Mesenchymal stem cell (in vitro differentiated cells and primary cell): ENCODE measurements at regions not wholly inside any gene's neighbourhood (a gene's known extent, or its start where the extent isn't known, plus 50 kb on each side); places are given as distances from the start of the nearest gene placed in this dataset.
A peak's percentile ranks its signal among the peaks of the same experiment; 100 is the strongest.

ENCODE experiments used
- DNase-seq: peaks from one replicate; pipeline ENCODE4 v3.0.0-alpha.2; 2013
- H2AFZ ChIP-seq: one replicate; pipeline ENCODE4 v1.6.1; 2013; ENCODE audit warnings: low read depth, mild to moderate bottlenecking, control low read depth, inconsistent platforms, low read length, moderate library complexity
- H2AK5ac ChIP-seq: 2 replicates; pipeline ENCODE4 v1.6.1; 2013; ENCODE audit warnings: low read length, moderate library complexity, mild to moderate bottlenecking, inconsistent platforms; ENCODE audit not compliant: severe bottlenecking
- H2BK120ac ChIP-seq: one replicate; pipeline ENCODE4 v1.6.1; 2013; ENCODE audit warnings: low read depth, mild to moderate bottlenecking, inconsistent platforms, low read length, moderate library complexity
- H2BK12ac ChIP-seq, 2 experiments: one replicate each; pipeline ENCODE4 v1.6.1; 2013; ENCODE audit warnings: inconsistent platforms in 2 of 2, low read length in 2 of 2, mild to moderate bottlenecking in 2 of 2, moderate library complexity in 2 of 2, control low read depth in 1 of 2
- H2BK15ac ChIP-seq: one replicate; pipeline ENCODE4 v1.6.1; 2013; ENCODE audit warnings: mild to moderate bottlenecking, low read depth, inconsistent platforms; ENCODE audit not compliant: poor library complexity, severe bottlenecking
- H2BK5ac ChIP-seq: 2 replicates; pipeline ENCODE4 v1.6.1; 2013; ENCODE audit warnings: low read depth, mild to moderate bottlenecking, low read length, control low read depth, inconsistent platforms; ENCODE audit not compliant: poor library complexity, severe bottlenecking
- H3K14ac ChIP-seq, 2 experiments: one replicate each; pipeline ENCODE4 v1.6.1; 2013; ENCODE audit warnings: inconsistent platforms in 2 of 2, low read length in 2 of 2, control low read depth in 1 of 2, mild to moderate bottlenecking in 1 of 2, moderate library complexity in 1 of 2
- H3K18ac ChIP-seq, 2 experiments: one replicate each; pipeline ENCODE4 v1.6.1; 2013; ENCODE audit warnings: inconsistent platforms in 2 of 2, low read length in 2 of 2, control low read depth in 1 of 2, low read depth in 1 of 2, mild to moderate bottlenecking in 1 of 2
- H3K23ac ChIP-seq, 2 experiments: one replicate each; pipeline ENCODE4 v1.6.1; 2013; ENCODE audit warnings: inconsistent platforms in 2 of 2, low read length in 2 of 2, mild to moderate bottlenecking in 2 of 2, moderate library complexity in 2 of 2, control low read depth in 1 of 2
- H3K27ac ChIP-seq: 2 replicates; pipeline ENCODE4 v1.5.1; 2013; ENCODE audit warnings: mild to moderate bottlenecking, moderate library complexity, low read length, control low read depth, inconsistent platforms; ENCODE audit not compliant: poor library complexity, severe bottlenecking
- H3K27me3 ChIP-seq, 2 experiments: 2 replicates each; pipeline versions ENCODE4 v1.6.1 to v1.7.0; 2013; ENCODE audit warnings: low read length in 2 of 2, mild to moderate bottlenecking in 2 of 2, moderate library complexity in 2 of 2, control low read depth in 1 of 2, inconsistent platforms in 1 of 2; ENCODE audit not compliant: control insufficient read depth in 1 of 2, insufficient read depth in 1 of 2
- H3K36me3 ChIP-seq, 2 experiments: 2 replicates each; pipeline versions ENCODE4 v1.6.1 to v1.7.0; 2013; ENCODE audit warnings: low read length in 2 of 2, control low read depth in 1 of 2, inconsistent platforms in 1 of 2, low read depth in 1 of 2, mild to moderate bottlenecking in 1 of 2; ENCODE audit not compliant: insufficient read depth in 2 of 2, control insufficient read depth in 1 of 2
- H3K4ac ChIP-seq, 2 experiments: one replicate each; pipeline ENCODE4 v1.6.1; 2013; ENCODE audit warnings: inconsistent platforms in 2 of 2, low read length in 2 of 2, mild to moderate bottlenecking in 2 of 2, moderate library complexity in 2 of 2, control low read depth in 1 of 2, low read depth in 1 of 2
- H3K4me1 ChIP-seq: 2 replicates; pipeline ENCODE4 v1.6.1; 2013; ENCODE audit warnings: low read depth, low read length, control low read depth; ENCODE audit not compliant: control insufficient read depth, insufficient read depth
- H3K4me2 ChIP-seq: 2 replicates; pipeline ENCODE4 v1.6.1; 2013; ENCODE audit warnings: low read length, mild to moderate bottlenecking, inconsistent platforms; ENCODE audit not compliant: poor library complexity, severe bottlenecking
- H3K4me3 ChIP-seq, 2 experiments: 2 replicates each; pipeline versions ENCODE4 v1.5.1 to v1.7.0; 2013; ENCODE audit warnings: low read length in 2 of 2, mild to moderate bottlenecking in 2 of 2, control low read depth in 1 of 2, low read depth in 1 of 2; ENCODE audit not compliant: insufficient read depth in 1 of 2
- H3K79me1 ChIP-seq: replicated peaks from 2 replicates; pipeline ENCODE4 v1.6.1; 2013; ENCODE audit warnings: mild to moderate bottlenecking, control low read depth, low read length, inconsistent platforms; ENCODE audit not compliant: poor library complexity, severe bottlenecking
- H3K9ac ChIP-seq: 2 replicates; pipeline ENCODE4 v1.7.0; 2013; ENCODE audit warnings: mild to moderate bottlenecking, low read length, moderate library complexity
- H3K9me3 ChIP-seq: 2 replicates; pipeline ENCODE4 v1.7.0; 2013; ENCODE audit warnings: mild to moderate bottlenecking, low read length; ENCODE audit not compliant: control insufficient read depth
- H4K8ac ChIP-seq: one replicate; pipeline ENCODE4 v1.6.1; 2013; ENCODE audit warnings: inconsistent platforms, mild to moderate bottlenecking, low read length, moderate library complexity
- H4K91ac ChIP-seq: one replicate; pipeline ENCODE4 v1.6.1; 2013; ENCODE audit warnings: mild to moderate bottlenecking, low read length, inconsistent platforms
- WGBS: methylation state at CpG from one replicate; pipeline ENCODE4 v1.1.7; 2013; ENCODE audit warnings: mixed read lengths; 5-methylcytosine and 5-hydroxymethylcytosine counted together

DNA sequence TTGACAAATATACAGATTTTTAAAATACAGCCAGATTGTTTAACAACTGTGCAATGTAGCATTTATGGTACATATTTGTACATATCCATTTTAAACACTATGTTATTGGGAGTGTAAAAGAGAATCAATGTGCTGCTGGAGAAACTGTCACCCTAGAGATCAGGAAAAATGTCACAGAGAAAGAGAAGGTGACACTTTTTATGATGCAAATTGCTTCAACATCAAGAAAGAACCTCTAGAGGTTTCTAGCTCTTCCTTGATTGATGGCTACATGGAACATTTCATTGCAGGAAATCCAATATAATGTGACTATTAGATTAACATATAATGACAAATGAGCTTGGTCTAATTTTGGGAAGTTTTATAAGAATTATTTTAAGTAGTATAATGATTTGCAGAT is 1491.2 kb upstream of the PCDH20 start:
- no peak overlapping the region for H3K14ac ChIP-seq
- H2AK5ac ChIP-seq: no peak overlapping the region
- no peak overlapping the region for H2BK12ac ChIP-seq
- no peak overlapping the region for H3K18ac ChIP-seq
- H3K36me3 ChIP-seq: no peaks in the 10 kb centered on the region
- no peak overlapping the region for H4K91ac ChIP-seq
- H3K27ac ChIP-seq: no peak overlapping the region
- no peak overlapping the region for H2BK120ac ChIP-seq
- H3K9ac ChIP-seq: no peak overlapping the region
- no peak overlapping the region for H2BK5ac ChIP-seq
- H3K79me1 ChIP-seq: no peaks in the 10 kb centered on the region
- H3K4me3 ChIP-seq: no peak overlapping the region
- no peak overlapping the region for H4K8ac ChIP-seq
- H3K4me1 ChIP-seq: no peaks in the 10 kb centered on the region
- H3K9me3 ChIP-seq: no peaks in the 10 kb centered on the region
- no peak overlapping the region for H2BK15ac ChIP-seq
- no peak for DNase-seq
- H3K4me2 ChIP-seq: no peak overlapping the region
- no peak overlapping the region for H2AFZ ChIP-seq
- H3K23ac ChIP-seq: no peak overlapping the region
- H3K4ac ChIP-seq: no peak overlapping the region
- no peaks in the 10 kb centered on the region for H3K27me3 ChIP-seq

DNA sequence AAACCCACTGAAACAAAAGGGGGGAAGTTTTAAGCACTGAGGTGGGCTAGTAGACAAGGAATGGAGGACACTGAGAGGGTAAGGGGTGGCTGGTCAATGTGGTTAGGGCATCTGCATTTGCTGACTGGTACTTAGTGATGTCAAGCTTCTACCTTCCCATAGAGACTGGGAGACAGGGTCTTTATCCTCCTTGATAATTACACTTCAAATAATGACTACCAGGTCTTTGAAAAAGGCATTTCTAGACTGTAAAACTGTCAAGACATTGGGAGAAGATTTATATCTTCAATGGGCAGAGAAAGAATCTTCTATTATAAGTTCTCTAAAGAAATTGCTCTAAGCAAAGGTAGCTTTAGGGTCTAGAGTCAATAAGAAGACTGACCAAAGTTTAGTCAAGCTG is 1490.8 kb upstream of the PCDH20 start:
- H3K4ac ChIP-seq: no peak overlapping the region
- no peaks in the 10 kb centered on the region for H3K36me3 ChIP-seq
- no peak for DNase-seq
- H3K14ac ChIP-seq: no peak overlapping the region
- no peak overlapping the region for H4K8ac ChIP-seq
- no peak overlapping the region for H3K4me2 ChIP-seq
- no peak overlapping the region for H3K9ac ChIP-seq
- no peak overlapping the region for H2BK12ac ChIP-seq
- no peak overlapping the region for H2BK15ac ChIP-seq
- H3K27ac ChIP-seq: no peak overlapping the region
- H3K27me3 ChIP-seq: no peaks in the 10 kb centered on the region
- H2BK120ac ChIP-seq: no peak overlapping the region
- H2AK5ac ChIP-seq: no peak overlapping the region
- H2BK5ac ChIP-seq: no peak overlapping the region
- H3K23ac ChIP-seq: no peak overlapping the region
- no peak overlapping the region for H2AFZ ChIP-seq
- no peak overlapping the region for H3K18ac ChIP-seq
- no peak overlapping the region for H3K4me3 ChIP-seq
- H3K4me1 ChIP-seq: no peaks in the 10 kb centered on the region
- no peak overlapping the region for H4K91ac ChIP-seq
- no peaks in the 10 kb centered on the region for H3K9me3 ChIP-seq
- no peaks in the 10 kb centered on the region for H3K79me1 ChIP-seq

DNA sequence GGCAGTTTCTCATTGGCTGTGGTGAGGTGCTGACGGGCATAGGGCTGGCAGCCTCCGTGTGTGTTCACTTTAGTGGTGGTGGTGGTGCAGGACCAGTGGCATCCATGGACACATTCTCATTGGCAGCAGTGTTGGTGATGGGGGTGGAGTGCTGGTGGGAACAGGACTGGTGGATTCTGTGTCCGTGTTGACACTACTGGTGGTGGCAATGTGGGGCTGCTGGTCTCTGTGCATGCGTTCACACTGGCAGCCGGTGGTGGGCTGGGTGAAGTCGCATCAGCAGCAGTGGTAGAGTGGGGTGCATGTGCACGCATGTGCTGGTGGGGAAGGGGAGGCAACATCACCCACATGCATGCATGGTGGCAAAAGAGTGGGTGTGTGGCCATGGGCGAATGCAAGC is 1471.4 kb upstream of the PCDH20 start:
- H3K14ac ChIP-seq: no peak overlapping the region
- H2BK15ac ChIP-seq: no peak overlapping the region
- no peak overlapping the region for H3K18ac ChIP-seq
- H3K23ac ChIP-seq: no peak overlapping the region
- no peak overlapping the region for H2BK120ac ChIP-seq
- no peaks in the 10 kb centered on the region for H3K9me3 ChIP-seq
- no peaks in the 10 kb centered on the region for H3K36me3 ChIP-seq
- no peak overlapping the region for H3K4me3 ChIP-seq
- no peak overlapping the region for H2BK5ac ChIP-seq
- no peak for DNase-seq
- H2AK5ac ChIP-seq: no peak overlapping the region
- no peak overlapping the region for H2BK12ac ChIP-seq
- no peak overlapping the region for H3K4ac ChIP-seq
- H3K4me1 ChIP-seq: no peaks in the 10 kb centered on the region
- H3K27me3 ChIP-seq: no peaks in the 10 kb centered on the region
- no peak overlapping the region for H4K8ac ChIP-seq
- H4K91ac ChIP-seq: no peak overlapping the region
- H3K4me2 ChIP-seq: no peak overlapping the region
- H3K27ac ChIP-seq: no peak overlapping the region
- no peak overlapping the region for H2AFZ ChIP-seq
- H3K79me1 ChIP-seq: no peaks in the 10 kb centered on the region
- no peak overlapping the region for H3K9ac ChIP-seq
- 94% methylated on average over 8 of the region's 8 CpGs for WGBS

DNA sequence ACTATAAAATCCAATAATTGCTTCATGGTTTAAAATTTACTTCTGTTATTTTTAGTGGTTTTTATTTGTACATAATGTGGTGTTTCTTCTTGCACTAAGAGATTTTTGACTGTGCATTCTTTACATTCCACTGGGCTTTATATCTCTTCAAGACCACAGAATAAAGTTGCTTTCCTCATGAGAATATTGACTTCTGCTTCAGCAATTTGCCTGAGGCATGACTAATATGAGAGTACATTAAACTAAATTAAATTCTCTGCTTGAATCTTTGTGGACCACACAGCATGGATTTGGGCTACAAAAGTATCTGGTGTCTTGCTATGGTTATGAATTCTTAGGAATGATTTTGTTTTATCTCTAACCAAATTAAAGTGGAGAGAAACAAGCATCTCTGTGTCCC is 1463.4 kb upstream of the PCDH20 start:
- H2BK12ac ChIP-seq: no peak overlapping the region
- H3K4me1 ChIP-seq: no peaks in the 10 kb centered on the region
- no peak overlapping the region for H3K27ac ChIP-seq
- peak; percentile 37 for DNase-seq
- H3K79me1 ChIP-seq: no peaks in the 10 kb centered on the region
- no peak overlapping the region for H3K4me2 ChIP-seq
- no peak overlapping the region for H2BK15ac ChIP-seq
- no peak overlapping the region for H2AFZ ChIP-seq
- H2AK5ac ChIP-seq: no peak overlapping the region
- no peak overlapping the region for H3K4ac ChIP-seq
- H3K36me3 ChIP-seq: no peaks in the 10 kb centered on the region
- H3K18ac ChIP-seq: no peak overlapping the region
- no peak overlapping the region for H3K9ac ChIP-seq
- no peak overlapping the region for H3K14ac ChIP-seq
- H4K8ac ChIP-seq: no peak overlapping the region
- no peaks in the 10 kb centered on the region for H3K27me3 ChIP-seq
- no peak overlapping the region for H3K23ac ChIP-seq
- H2BK5ac ChIP-seq: no peak overlapping the region
- H4K91ac ChIP-seq: no peak overlapping the region
- no peaks in the 10 kb centered on the region for H3K9me3 ChIP-seq
- H2BK120ac ChIP-seq: no peak overlapping the region
- no peak overlapping the region for H3K4me3 ChIP-seq
